Mesothelial cell of epicardium (in vitro differentiated cells): ENCODE measurements at regions not wholly inside any gene's neighbourhood (a gene's known extent, or its start where the extent isn't known, plus 50 kb on each side); places are given as distances from the start of the nearest gene placed in this dataset.

Source experiments
- DNase-seq, 2 experiments: peaks; one replicate each; pipeline ENCODE4 v3.0.0; 2021; ENCODE audit warnings: low spot score in 2 of 2; ENCODE audit not compliant: unreplicated experiment in 2 of 2
- H3K27ac Mint-ChIP-seq: 2 replicates; pipeline ENCODE4 v1.8.0; 2021; ENCODE audit warnings: mixed read lengths
- H3K27me3 Mint-ChIP-seq: 2 replicates; pipeline ENCODE4 v1.8.0; 2021; ENCODE audit warnings: low read depth, mixed read lengths
- H3K36me3 Mint-ChIP-seq: 2 replicates; pipeline ENCODE4 v1.8.0; 2021; ENCODE audit warnings: mixed read lengths
- H3K4me1 Mint-ChIP-seq: 2 replicates; pipeline ENCODE4 v1.8.0; 2021; ENCODE audit warnings: mixed read lengths
- H3K4me3 Mint-ChIP-seq: 2 replicates; pipeline ENCODE4 v1.8.0; 2021; ENCODE audit warnings: mild to moderate bottlenecking, moderate library complexity, mixed read lengths
- H3K9me3 Mint-ChIP-seq: 2 replicates; pipeline ENCODE4 v1.8.0; 2021; ENCODE audit warnings: mixed read lengths
- TF ChIP-seq, protein P1 (sequence below): fragments of 200-600 bp; sonication (generic); IDR thresholded peaks from one replicate; pipeline ENCODE4 v1.5.0; 2021; ENCODE audit warnings: antibody characterized with exemption; ENCODE audit not compliant: unreplicated experiment

DNA sequence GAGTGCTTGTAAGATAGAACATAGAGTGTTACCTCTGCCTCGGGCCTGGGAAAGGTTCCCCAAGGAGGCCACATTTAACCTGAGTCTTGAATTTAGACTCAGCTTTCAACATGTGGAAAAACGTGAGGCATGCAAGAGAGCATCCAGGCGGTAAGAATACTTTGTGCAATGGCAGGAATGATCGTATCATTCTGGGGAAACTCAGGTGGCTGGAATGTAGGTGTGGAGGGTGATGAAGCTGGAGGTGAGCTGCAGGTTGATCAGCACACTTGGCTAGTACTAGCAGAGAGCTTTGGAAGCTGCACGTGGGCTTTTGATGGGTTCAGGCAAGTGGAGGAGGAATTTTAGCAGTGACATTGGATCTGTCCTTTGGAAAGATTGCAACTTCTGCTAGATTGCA is 270.3 kb upstream of the RAG2 start:
- Mint-ChIP-seq H3K27me3 (peaks cover 19% of the 10 kb centered on the region), H3K36me3 (no peaks in the 10 kb centered on the region), H3K4me3 (no peak overlapping the region), H3K27ac (no peak overlapping the region), H3K9me3 (no peaks in the 10 kb centered on the region), H3K4me1 (peaks cover 4% of the 10 kb centered on the region)
- TF ChIP-seq, protein P1, sequence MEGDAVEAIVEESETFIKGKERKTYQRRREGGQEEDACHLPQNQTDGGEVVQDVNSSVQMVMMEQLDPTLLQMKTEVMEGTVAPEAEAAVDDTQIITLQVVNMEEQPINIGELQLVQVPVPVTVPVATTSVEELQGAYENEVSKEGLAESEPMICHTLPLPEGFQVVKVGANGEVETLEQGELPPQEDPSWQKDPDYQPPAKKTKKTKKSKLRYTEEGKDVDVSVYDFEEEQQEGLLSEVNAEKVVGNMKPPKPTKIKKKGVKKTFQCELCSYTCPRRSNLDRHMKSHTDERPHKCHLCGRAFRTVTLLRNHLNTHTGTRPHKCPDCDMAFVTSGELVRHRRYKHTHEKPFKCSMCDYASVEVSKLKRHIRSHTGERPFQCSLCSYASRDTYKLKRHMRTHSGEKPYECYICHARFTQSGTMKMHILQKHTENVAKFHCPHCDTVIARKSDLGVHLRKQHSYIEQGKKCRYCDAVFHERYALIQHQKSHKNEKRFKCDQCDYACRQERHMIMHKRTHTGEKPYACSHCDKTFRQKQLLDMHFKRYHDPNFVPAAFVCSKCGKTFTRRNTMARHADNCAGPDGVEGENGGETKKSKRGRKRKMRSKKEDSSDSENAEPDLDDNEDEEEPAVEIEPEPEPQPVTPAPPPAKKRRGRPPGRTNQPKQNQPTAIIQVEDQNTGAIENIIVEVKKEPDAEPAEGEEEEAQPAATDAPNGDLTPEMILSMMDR, result no peak
- no peak for DNase-seq

DNA sequence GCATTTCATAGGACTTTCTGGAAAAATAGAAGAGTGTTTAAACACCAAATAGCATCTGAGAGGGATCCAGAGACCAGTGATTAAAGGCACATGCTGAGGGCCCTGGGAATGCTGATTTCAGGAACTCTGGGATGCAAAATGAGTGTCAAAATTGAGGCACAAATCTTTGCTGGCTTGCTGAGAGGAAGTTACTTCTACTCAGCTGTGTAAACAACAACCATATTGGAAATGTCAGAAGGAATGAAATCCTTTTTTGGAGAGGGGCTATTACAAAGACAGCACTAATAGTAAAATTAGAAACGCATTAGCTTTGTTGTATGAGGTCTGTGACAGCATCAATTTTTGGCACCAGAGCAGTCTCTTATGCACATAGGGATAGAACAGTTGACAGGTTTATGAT is 267.8 kb upstream of the RAG2 start:
- TF ChIP-seq, protein P1, result no peak
- no peaks in the 10 kb centered on the region for H3K9me3 Mint-ChIP-seq

DNA sequence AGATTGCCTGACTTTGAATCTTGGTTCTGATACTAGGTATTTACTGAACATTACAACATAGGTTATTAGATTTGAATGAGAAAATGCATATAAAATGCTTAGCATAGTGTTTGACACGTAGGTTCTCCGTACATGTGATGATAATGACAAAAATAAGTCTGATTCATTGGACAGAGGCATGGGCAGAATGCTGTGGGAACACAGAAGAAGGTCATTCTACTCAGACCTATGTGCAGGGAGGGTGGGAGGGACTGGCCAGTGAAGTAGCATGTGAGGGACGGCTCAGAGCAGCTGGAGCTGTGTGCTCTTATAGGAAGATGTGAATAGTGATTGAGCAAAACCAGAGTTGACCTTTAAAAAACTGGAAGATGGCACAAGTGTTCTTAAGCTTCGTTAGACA is 256.8 kb upstream of the RAG2 start:
- no peak overlapping the region for H3K27ac Mint-ChIP-seq
- H3K27me3 Mint-ChIP-seq, result peaks cover 41% of the 10 kb centered on the region
- peaks cover 4% of the 10 kb centered on the region for H3K9me3 Mint-ChIP-seq
- H3K4me1 Mint-ChIP-seq, result no peaks in the 10 kb centered on the region
- no peak for DNase-seq
- TF ChIP-seq, protein P1, result no peak
- H3K36me3 Mint-ChIP-seq, result no peaks in the 10 kb centered on the region
- H3K4me3 Mint-ChIP-seq, result no peak overlapping the region

More for the DNA sequence above, 267.8 kb upstream of the RAG2 start:
- H3K4me1 Mint-ChIP-seq, result peaks cover 4% of the 10 kb centered on the region
- H3K4me3 Mint-ChIP-seq, result no peak overlapping the region
- no peaks in the 10 kb centered on the region for H3K36me3 Mint-ChIP-seq
- H3K27me3 Mint-ChIP-seq, result peaks cover 28% of the 10 kb centered on the region
- no peak for DNase-seq
- H3K27ac Mint-ChIP-seq, result no peak overlapping the region

DNA sequence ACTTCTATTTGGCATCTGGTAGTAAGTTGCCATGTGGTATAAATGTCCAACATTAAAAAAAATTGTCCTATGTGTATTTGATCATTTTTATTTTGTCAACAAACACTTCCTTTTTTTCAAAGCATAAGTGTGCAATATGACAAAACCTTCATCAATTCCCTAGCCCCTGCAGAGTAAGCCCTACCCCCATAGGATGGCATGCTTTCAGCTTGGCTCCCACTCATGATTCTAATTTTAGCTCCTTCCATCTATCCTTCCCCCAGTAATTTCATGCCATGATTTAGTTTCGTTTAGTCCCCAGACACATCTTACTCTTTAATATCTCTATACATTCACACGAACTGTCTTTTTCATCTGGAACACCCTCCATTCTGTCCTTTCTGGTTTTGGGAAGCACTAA is 250.6 kb upstream of the RAG2 start:
- Mint-ChIP-seq H3K27me3 (peaks cover 37% of the 10 kb centered on the region), H3K4me1 (no peaks in the 10 kb centered on the region), H3K4me3 (no peak overlapping the region), H3K36me3 (no peaks in the 10 kb centered on the region), H3K9me3 (no peaks in the 10 kb centered on the region), H3K27ac (no peak overlapping the region)
- DNase-seq, result no peak
- TF ChIP-seq, protein P1, result no peak

DNA sequence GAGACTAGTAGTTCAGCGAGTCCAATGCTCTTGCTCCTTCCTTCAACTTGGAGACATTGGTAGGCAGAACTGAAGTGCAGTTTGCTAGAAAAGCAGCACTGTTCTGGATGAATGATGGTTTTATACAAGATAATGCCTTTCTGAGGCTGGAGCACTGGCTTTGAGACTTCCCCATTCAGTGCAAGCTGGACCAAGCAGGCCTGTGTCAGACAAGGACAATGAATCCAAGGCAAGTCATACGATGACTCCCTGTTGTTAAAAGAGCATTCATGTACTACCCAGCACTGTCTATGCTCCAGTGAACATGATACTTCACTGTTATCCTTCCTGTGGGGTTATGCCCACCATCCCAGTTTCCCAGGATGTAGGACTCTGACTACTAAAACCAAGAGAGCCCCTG is 242.3 kb upstream of the RAG2 start:
- TF ChIP-seq, protein P1, result no peak
- H3K27ac Mint-ChIP-seq, result no peak overlapping the region
- H3K27me3 Mint-ChIP-seq, result peaks cover 18% of the 10 kb centered on the region
- H3K4me3 Mint-ChIP-seq, result no peak overlapping the region
- no peak for DNase-seq
- peaks cover 13% of the 10 kb centered on the region for H3K9me3 Mint-ChIP-seq
- H3K4me1 Mint-ChIP-seq, result no peaks in the 10 kb centered on the region
- H3K36me3 Mint-ChIP-seq, result no peaks in the 10 kb centered on the region

DNA sequence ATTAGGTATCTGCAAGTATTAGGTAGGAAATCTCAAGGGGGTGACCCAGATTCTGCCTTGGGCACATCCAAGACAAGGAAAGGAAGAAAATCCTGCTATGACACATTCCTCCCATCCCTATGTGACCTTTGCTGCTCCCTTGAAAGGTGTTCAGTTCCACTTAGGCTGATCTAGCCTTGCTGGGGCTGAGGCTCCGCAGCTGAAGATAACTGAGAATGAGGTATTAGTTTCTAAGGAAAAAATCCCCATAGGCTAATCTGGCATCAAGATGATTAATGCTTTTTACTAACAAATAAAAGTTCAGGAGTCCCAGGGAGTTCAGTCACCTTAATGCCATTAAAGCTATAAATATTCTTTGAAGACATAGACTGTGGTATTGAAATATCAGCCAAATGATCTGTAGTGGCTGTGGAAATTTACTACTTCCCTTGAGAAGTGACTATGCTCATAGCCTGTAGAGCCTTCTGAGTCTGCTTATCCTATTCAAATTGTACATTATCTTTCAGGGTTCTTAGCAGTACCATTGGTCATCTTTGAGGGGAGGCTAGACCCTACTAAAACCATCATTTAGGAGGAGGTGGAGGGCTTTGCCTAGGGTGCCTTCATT is 239.9 kb upstream of the RAG2 start:
- Mint-ChIP-seq H3K4me3 (no peak overlapping the region), H3K36me3 (no peaks in the 10 kb centered on the region), H3K9me3 (peaks cover 17% of the 10 kb centered on the region), H3K27me3 (peaks cover 21% of the 10 kb centered on the region), H3K27ac (no peak overlapping the region), H3K4me1 (no peaks in the 10 kb centered on the region)
- TF ChIP-seq, protein P1, result no peak
- DNase-seq, result no peak
